M059J (cell line): ENCODE measurements at regions not wholly inside any gene's neighbourhood (a gene's known extent, or its start where the extent isn't known, plus 50 kb on each side); places are given as distances from the start of the nearest gene placed in this dataset.
"Not testable (repeated sequence)": the region's sequence is repeated elsewhere in the genome, so short reads cannot be mapped to it uniquely, and the experiment has no call there.

Source experiments
- DNase-seq: peaks from one replicate; pipeline ENCODE4 v3.0.0-alpha.2; 2012; ENCODE audit warnings: low read depth

DNA sequence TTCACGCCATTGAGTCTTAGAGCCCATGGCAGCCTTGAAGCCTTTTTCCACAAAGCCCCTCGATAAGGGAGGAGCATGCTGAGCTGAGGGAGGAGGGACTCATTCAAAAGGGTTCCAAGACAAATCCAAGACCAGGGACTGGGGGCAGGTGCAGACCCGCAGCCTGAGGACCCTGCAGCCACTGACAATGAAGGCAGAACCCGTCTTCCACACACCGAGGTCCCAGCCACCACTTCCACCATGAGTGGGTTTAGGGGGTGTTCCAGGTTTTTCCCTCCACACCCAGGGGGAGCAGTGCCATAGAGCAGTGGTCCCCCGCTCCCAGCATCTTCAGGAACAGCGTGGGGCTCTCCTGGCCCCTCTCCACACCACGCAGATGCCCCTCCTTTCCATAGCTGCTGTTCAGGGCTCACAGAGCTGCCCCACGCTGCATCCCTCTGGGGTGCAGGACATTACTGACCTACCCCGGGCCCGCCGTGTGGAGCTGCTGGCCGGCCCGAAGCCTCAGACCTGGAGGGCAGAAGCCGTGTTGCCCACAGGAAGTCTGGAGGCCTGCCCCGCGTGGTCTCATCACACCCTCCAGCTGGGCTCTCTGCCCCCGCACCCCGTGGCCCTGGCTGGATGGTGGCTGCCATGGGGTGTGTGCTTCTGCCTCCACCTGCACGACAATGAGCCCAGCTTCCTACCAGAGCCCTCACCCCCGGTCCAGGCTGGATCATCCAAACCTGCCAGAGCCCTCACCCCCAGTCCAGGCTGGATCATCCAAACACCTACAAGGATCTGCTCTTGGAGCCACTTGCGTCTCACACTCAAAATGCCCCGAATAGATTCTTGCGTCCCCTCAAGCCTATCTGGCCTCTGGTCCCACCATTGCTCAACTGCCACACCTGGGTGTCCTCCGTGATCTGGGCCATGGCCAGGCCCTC, 220.0 kb upstream of the TCERG1L start:
- DNase-seq = no peak

DNA sequence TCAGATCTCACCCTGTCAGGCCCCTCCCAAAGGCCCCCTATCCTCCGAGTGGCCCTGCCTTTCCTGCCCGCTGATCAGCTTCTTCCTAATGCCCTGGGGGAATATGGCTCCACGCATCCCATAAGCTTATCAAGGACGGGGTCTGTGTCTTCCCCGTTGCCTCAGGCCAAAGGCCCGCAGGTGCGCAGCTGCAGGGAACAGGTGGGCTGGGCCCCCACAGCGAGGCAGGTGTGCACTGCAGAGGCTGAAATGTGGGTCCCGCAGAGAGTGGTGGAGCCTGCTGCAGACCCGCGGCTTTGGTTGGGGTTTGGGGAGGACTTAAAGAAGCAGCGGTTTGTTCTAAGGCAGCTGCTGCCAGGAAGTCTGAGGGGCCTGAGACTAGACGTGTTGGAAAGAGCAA, 220.8 kb upstream of the TCERG1L start:
- no peak for DNase-seq

DNA sequence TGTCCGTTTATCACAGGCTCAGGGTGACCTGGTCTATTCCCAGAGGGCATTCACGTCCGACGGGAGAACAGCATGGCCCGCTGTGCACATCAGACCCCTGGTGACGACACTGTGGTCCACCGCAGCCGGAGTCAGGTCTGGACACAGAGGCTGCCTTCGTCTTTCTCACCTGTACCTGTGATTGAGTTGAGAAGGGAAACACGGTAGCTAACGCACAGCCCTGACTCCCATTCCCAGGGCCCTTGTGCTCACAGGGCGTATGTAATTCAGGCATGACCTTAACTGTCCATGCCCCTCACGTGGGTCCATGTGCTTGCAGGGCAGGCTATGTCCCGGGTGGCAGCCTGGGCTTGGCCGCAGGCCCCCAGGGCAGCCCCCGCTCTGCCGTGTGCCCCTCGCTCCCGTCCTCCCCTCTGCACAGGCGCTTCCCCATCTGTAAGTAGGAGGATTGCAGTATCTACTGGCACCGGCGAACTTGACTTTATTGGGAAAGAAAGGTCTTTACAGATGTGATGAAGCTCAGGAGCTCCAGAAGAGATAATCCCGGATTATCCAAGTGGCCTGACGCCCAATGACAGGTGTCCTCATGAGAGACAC, 221.3 kb upstream of the TCERG1L start:
- no peak for DNase-seq

DNA sequence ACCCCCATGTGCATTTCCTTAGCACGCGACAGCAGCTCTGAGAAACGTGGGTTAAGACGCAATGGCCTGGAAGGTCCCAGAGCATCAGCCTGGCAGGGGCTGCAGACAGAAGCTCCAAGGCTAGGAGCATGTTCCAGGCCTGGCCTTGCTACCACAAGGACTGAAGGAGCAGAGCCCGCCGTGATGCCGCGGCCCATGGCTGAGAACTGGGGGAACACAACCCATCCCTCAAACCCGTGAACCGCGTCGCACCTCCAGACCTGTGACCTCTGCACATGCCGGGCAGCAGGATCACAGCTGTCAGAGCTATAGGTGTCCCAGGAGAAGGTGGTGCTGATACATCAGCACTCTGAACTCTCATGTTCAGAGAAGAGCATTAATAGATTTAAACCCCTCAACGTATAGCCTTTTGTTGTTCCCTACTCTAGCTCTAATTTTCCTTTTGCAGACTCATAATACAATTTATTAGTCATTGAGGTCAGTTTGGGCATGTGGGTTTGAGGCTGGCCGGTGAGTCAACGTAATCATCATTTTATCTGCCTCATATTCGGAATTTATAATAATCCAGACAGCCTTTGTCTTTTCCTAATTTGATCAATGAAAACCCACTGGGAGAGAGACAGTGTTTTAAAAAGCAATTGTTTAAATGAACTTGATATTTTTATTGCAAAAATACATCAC, 222.5 kb upstream of the TCERG1L start:
- DNase-seq = no peak

DNA sequence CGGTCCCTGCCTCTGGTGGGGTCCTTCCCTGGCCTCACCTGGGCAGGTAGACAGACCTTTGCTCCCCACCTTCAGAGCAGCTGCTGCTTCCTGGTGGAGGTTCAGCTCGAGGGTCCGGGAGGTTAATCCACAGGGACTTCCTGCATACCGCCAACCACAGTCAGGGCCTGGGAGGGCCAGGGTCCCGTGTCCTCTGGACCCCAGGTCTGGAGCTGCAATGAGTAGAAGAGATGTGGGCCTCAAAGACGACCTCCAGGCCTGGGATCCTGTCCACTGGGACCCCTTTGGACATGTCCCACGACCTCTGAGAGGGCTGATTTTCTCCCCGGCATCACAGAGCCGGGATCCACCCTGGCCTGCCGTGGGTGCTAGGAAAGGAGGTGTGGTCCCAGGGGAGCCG, 223.3 kb upstream of the TCERG1L start:
- no peak for DNase-seq

DNA sequence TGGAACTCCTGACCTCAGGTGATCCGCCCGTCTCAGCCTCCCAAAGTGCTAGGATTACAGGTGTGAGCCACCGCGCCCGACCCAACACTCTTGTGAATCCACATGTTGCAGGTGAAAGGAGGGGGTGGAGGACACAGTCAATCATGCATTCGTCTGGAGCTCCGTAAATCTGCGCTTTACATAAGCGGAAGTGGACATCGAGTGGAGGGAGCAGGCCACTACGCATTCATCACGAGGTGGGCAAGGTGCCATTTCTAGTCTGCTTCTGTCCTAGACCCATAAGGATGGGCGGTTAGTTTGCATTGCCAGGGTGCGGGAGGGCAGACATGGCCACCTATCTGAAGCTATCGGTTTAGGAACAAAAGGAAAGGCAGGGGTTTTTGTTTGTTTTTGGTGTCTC, 225.2 kb upstream of the TCERG1L start:
- DNase-seq = no peak

DNA sequence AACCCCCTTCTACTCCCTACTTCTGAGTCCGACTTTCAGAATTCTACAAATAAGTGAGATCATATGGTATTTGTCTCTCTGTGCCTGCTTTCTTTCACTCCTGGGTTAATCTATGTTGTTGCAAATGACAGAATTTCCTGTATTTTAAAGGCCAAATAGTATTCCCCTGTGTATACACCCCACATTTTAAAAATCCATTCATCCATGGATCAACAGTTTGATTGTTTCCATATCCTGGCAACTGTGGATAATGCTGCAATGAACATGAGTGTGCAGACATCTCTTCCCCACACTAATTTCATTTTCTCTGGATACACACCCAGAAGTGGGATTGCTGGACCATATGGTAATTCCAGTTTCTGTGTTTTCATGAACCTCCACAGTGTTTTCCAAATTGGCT, 225.8 kb upstream of the TCERG1L start:
- no peak for DNase-seq

DNA sequence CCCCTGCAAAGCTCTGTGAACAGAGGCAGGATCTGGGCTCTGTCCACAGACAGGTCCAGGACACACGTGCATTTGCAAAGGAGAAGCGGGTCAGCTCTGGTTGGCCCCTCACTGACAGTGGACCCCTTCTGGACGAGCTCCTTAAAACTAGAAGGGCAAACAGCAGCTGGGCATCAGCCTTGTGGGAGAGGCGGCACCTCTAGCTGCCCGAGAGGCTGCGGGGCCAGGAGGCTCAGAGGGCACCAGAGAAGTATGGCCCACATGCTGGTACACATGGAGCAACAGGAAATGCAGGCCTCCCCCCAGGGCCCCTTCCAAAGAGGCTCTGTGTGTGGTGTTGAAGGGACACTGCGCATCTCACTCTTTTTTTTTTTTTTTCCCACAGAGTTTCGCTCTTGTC, 233.0 kb upstream of the TCERG1L start:
- no peak for DNase-seq

DNA sequence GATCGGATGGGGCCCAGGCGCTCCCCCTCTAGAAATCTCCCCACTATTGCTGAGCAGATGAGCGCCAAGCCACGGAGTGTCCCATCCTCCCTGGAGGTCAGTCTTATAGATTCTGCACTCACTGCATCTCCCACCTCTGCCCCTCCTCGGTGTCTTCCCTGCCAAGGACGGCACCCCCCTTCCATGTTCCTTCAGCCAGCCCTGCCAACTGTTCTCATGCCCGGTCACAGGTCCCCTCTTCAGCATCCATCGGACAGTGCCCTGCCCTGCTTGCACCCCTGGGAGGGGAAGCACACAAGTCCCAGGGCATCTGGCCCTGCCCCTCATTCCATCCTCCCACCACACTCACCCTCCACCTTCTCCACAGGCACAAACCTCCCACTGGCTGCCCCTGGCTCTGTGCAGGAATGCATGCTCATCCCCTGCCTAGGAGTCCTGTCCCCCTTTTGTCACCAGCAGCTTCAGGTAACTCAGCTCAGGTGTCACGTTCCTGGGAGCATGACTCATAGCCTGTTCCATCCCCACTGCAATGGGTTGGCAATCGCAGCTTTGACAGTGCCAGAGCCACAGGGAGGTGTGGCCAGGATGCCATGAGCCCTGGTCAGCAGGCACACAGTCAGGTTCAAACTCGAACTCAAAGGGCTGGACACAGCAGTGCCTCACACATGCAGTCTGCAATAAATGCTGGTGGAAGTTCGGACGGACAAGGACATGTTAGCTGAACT, 234.7 kb upstream of the TCERG1L start:
- no peak for DNase-seq

DNA sequence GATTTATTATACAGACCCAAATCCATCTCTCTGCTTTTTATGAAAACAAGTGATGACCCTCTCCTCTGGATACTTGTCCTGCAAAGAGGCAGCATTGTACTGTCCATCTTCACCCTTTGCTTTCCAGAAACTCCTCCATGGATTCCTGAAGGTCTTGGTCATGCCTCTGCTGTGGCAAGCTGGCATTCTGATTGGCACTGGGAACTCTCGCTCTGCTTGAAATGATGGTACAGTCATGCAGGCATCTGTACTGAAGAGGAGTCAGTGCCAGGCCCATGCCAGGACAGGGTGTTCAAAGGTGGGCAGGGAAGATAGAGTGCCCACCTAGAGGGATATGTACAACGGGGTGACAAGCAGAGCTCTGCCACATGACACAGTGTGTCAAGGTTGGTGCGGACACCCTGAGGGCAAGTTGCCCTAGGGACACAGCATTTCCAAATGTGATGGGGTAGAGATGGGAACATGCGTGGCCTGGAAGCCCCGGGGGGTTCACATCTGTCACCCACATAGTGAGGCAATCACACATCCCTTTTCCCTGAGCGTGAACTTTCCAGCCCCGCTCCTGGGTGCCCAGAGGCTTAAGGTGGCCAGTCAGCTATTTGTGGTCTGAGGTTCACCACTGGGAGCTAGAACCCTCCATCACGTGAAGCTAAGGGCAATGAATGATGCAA, 235.7 kb upstream of the TCERG1L start:
- no peak for DNase-seq

DNA sequence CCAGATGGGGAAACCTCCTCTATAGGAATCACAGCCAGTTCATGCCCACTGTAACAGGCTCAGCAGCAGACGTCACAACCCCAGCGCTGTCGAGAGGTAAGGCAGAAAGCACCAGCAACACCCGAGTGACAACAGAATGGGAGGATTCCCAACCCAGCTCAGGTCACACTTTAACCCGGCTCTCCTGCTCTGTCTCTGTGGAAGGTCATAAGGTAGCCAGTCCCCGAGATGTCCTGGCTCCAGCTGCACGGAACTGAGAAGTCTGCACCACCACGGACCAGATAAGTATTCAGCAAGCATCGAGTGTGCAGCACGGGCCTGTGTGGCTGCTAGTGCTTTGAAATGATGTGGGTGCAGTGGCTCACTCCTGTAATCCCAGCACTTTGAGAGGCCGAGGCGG, 236.7 kb upstream of the TCERG1L start:
- no peak for DNase-seq

DNA sequence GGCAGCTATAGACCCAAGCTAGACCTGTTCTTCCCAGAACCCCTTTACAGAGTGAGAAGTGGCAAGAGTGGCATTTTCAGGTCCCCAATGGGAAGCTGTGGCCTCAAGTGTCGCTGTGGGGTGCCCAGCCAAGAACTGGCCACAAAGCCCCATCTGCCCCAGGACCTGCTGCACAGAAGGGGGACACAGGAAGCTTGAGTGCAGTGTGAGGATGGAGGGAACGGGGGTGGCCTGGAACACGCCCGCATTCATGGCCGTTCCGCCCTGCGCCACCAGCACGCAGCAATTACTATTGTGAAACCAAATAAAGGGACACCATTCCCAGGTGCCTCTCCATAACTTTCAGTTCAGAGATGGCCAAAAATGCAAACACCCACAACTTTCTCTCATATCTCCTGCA, 237.6 kb upstream of the TCERG1L start:
- DNase-seq = no peak

DNA sequence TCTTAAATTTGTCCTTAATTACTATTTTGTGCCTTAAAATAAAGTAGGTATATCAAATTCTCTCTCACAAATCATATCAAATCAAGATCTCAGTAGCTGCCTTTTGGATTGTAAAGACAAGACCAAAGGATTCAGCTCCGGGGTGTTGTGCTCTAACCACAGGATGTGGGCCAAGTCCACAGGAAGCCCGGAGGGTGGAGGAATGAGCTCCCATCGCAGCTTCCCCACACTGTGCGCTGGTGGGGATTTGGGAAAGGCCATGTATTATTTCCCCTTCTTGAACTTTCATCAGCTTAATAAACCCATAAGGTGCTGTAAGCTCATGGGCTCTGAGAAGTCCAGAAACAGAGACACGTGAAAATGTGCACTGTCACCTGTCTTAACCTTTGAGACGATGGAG, 241.6 kb upstream of the TCERG1L start:
- DNase-seq = no peak

DNA sequence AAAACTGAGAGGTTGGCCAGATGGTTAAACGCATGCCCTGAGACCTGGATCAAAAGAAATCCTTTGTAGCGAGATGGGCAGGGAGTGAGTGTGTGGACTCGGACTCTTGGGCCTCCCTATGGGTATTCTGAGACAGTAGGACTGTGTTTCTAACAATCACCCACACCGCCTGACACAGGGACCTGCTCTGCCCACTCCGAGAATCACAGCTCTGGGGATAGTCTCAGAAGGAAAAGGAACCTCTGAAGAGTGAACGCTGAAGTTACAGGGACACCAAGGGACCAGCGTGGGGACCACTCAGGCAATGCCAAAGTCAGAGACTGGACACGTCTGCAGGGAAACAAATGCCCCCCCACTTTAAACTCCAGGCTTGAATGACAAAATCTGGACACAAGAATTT, 242.1 kb upstream of the TCERG1L start:
- no peak for DNase-seq

DNA sequence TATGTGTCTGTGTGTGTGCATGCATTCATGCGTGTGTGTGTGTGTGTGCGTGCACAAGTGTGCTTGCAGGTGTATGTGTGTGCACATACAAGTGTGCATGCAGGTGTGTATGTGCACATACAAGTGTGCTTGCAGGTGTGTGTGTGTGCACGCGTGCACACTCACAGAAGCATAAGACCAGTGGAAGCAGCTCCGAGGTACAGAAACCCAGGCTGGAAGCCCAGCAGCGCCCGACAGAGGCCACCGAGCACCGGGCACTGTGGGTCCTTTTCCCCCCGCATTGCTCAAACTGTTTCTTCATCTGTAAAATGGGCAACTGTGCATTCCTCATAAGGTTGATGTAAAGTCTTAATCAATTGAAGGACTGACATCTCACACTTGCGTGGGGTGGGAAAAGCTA, 243.3 kb upstream of the TCERG1L start:
- DNase-seq = no peak

DNA sequence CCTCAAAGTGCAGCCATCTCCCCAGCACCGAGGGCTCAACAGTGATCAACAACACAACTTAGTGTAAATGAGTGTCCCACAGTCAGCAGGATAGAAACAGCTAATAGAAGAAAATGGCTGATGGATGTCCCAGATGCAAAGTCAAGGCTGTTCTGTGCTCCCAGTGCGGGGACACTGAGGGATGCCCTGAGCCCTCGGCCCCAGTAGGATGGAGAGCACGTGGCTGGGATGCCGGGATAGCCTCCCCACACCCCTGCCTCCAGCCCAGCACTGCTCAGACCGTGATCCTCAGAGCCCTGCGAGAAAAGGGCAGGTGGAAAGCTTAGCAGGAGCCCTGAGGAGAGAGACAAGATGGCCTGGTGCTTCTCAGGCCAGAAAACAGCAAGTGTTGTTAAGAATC, 243.9 kb upstream of the TCERG1L start:
- no peak for DNase-seq

DNA sequence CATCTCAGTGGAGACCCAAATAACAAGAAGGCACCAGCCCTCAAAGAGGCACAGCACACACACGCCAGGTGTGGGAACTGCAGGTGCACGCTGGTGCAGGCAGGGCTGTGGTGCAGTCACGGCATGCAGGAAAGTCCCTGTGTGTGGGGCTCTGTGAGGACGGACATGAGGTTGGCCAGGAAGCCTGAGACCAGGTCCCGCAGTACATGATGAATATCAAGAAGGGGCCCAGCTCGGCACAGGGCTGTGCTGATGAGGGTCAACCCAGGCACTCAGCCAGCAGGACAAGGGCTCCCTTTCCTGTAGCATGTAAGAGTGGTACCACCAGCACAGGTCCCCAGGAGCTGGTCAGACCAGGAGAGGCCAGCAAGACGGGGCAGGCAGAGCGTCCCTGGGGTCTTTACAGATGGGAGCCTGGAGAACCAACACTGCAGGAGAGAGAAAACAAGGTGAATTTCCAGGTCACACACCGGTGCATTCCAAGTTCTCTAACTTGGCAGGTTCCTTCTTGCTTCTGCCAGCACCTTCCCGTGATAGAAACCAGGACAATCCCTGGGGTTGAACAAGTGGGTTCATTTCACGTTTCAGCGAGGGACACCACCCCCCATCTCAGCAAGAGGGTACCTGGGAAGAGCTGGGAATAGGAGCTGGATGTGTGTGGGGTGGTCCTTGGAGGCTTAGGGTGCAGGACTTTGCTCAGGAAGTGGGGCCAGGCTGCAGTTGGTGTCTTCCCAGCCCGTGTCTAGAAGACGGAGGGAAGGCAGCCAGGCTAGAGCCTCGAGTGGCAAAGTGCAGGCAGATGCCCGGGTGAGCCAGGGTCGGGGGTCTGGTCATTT, 244.8 kb upstream of the TCERG1L start:
- no peak for DNase-seq

DNA sequence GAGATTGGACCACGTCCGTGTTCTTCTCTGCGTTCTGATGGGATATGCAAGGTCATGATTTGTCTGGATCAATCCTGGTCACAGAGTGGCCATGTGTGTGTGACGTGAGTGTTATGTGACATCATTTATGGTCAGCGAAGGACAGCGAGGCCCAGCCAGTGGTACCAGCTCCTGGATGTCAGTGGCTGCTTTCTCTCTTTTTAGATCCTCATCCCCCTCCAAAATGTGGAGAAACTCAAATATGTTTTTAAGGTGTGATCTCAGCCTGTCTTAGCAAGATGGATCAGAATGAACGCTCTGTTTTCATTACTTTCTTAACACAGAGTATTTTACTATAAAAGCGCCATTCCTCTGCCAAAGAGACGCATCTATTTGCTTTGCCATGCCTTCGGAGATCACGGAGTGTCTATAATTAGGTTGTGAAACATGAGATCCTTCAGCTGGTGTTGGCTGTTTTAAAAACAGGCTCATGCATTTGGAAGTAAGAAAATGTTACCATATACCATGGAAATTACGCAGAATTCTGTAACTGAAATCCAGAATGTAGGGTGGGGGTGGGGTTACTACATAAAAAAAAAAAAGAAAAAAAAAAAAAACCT, 245.5 kb upstream of the TCERG1L start:
- no peak for DNase-seq

DNA sequence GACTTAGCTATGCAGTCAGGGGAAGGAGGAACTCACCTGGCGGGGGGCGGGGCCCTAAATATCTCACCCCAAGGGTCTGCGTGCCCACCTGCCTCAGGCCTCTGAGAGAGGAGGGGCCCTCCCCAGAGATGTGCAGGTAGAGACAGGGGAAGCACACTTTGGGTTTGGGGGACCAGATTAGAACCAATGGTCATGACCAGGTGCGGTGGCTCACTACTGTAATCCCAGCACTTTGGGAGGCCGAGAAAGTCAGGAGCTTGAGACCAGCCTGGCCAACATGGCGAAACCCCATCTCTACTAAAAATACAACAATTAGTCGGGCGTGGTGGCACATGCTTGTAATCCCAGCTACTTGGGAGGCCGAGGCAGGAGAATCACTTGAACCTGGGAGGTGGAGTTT, 246.4 kb upstream of the TCERG1L start:
- DNase-seq = not testable (repeated sequence)

DNA sequence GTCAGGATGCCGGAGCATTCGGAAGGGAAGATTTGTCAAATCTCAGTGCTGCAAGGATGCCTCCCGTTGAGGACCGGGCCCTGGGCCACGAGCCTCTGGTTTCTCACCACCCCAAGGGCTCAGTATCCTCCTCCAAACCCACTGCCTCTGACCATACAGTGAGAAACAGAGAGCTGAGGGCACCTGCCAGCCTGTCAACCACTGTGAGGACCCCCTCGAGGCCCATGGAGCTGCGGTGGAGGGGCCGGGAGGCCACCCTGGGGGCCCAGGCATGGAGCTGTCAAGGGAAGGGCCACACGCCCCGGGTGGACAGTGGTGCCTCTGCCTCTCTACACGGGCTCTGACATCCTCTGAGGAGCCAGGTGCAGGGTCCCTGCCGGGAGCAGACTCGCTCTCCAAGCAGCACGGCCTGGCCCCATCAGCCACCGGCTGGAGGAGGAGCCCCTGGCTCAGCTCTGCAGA, 248.0 kb upstream of the TCERG1L start:
- no peak for DNase-seq
